ENCODE measurements at regions not wholly inside any gene's neighbourhood (a gene's known extent, or its start where the extent isn't known, plus 50 kb on each side); places are given as distances from the start of the nearest gene placed in this dataset.

DNA sequence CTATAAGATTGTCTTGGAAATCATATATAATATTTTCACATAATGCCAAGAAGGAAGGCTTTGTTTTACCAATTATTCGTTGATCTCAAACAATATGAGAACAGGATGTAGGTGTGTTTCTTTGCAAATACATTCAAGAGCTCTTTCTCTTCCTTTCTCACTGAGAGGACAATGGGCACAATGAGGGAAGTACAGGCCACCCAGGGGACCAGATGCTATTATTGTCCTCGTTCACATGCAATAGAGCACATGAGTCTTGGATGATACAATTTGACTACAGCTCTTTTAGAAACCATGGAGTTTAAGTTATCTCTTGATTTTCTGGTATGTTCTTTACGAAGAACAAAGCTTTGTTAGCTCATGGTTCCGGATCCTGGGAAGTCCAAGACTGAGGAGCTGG lies 323.7 kb upstream of the KLF6 start:
- H3K36me3 Mint-ChIP-seq = no peaks in the 10 kb centered on the region
- H3K27ac Mint-ChIP-seq = no peak overlapping the region
- peaks cover 5% of the 10 kb centered on the region for H3K27me3 Mint-ChIP-seq
- no peak overlapping the region for H3K4me3 Mint-ChIP-seq
- DNase-seq = no peak
- H3K4me1 Mint-ChIP-seq = no peaks in the 10 kb centered on the region
- H3K9me3 Mint-ChIP-seq = no peaks in the 10 kb centered on the region

DNA sequence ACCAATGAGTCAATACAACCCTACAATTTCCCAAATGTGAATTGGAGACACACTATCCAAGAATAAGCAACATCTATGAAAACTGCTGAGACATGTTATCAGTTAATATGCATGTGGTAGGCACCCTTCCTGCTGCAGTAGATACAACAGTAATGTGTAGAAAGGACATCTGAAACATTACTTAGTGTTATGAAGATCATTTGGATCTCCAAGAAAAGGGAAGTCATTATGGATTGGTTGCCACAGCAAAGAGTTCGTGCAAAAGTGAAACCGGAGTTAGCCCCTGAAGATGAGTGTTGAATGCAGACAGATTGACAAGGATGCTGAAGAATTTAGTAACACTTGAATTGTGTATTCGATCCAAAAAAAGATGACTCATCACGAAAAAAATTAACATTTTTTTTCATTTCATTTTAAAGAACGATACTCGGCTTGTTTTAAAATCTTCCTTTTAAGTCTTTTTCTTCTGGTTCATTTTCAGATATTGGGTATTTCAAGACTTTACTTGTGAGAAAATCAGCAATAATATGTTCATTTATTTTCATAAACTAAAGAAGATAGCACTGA lies 322.4 kb upstream of the KLF6 start:
- H3K27me3 Mint-ChIP-seq = peaks cover 5% of the 10 kb centered on the region
- H3K4me1 Mint-ChIP-seq = peaks cover 3% of the 10 kb centered on the region
- DNase-seq = no peak
- H3K4me3 Mint-ChIP-seq = no peak overlapping the region
- no peaks in the 10 kb centered on the region for H3K36me3 Mint-ChIP-seq
- H3K27ac Mint-ChIP-seq = no peak overlapping the region
- H3K9me3 Mint-ChIP-seq = no peaks in the 10 kb centered on the region

DNA sequence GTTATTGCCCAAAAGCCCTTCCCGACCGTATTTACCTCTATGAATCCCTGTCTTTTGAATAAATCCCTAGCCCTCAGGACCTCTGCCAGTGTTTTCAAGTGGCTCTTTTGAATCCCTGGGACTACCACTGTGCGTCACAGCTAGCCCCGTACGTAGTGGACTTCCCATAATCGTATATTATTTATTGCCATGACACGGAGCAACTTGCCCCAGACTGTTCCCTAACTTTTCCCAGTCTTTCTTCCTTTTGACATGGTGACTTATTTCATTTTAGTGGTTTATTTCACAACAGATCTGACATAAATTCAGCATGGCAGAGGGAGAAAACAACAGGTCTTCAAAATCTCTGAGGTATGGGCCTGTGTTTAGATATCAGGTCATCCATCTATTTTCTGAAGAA lies 318.6 kb upstream of the KLF6 start:
- no peaks in the 10 kb centered on the region for H3K27me3 Mint-ChIP-seq
- H3K4me1 Mint-ChIP-seq = peaks cover 10% of the 10 kb centered on the region
- H3K36me3 Mint-ChIP-seq = no peaks in the 10 kb centered on the region
- no peaks in the 10 kb centered on the region for H3K9me3 Mint-ChIP-seq
- no peak overlapping the region for H3K27ac Mint-ChIP-seq
- H3K4me3 Mint-ChIP-seq = no peak overlapping the region
- no peak for DNase-seq

DNA sequence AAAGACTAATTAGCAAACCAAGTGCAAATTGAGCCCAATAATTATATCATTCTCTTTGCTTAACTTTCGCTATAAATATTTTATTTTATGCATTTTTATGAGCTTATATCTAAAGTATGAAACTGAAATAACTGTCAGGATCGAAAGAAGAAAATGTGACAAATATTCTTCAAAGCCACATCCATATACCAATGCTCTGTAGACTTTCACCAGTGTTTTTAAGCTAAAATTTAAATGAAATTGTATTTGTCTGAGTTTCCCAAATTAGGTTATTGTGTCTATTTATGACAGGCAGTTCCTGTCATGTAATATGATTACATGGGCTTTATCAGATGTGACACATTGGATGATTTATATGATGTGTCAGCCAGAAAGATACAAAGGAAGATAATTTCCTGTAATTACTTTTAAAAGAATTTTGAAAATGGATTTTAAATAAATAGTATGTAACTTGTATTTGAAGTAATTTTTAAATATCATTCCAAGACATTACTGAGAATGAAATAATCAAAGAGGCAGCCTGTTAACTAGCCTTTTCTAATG lies 317.9 kb upstream of the KLF6 start:
- peaks cover 10% of the 10 kb centered on the region for H3K4me1 Mint-ChIP-seq
- no peak for DNase-seq
- no peak overlapping the region for H3K27ac Mint-ChIP-seq
- H3K9me3 Mint-ChIP-seq = no peaks in the 10 kb centered on the region
- H3K36me3 Mint-ChIP-seq = no peaks in the 10 kb centered on the region
- no peaks in the 10 kb centered on the region for H3K27me3 Mint-ChIP-seq
- no peak overlapping the region for H3K4me3 Mint-ChIP-seq

DNA sequence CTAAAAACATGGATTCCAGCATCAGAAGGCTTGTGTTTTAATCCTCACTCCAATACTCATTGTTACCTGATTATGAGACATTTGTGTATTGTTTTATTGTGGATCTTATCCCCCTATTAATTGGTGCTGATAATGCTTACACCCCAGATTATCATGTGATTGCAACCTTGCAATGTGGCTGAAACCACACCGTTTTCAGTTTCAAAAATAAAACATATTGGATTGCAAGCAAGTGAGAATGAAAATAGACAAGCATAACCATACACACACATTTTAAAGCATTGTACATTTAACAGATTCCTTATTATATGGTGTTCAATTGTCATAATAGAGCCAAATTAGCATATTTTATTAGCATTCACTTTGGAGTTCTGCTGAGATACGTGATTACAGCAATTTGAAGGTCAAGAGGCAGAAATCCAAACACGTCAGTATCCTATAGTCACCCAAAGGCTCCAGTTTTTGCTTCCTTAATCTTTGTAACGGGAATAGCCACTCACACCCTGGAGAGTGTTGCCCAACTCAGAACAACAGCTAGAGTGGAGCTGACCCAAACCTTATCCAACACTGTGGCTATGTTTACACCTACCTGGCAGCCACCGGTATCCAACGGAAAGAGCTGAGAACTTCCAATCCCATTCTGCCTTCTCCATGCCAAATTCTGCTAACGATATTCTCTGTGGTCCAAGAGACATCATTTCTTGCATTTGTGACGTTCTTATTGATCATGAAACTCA lies 317.1 kb upstream of the KLF6 start:
- Mint-ChIP-seq H3K9me3 (no peaks in the 10 kb centered on the region), H3K36me3 (no peaks in the 10 kb centered on the region), H3K4me3 (no peak overlapping the region), H3K27me3 (no peaks in the 10 kb centered on the region), H3K4me1 (peaks cover 10% of the 10 kb centered on the region), H3K27ac (no peak overlapping the region)
- DNase-seq = no peak

DNA sequence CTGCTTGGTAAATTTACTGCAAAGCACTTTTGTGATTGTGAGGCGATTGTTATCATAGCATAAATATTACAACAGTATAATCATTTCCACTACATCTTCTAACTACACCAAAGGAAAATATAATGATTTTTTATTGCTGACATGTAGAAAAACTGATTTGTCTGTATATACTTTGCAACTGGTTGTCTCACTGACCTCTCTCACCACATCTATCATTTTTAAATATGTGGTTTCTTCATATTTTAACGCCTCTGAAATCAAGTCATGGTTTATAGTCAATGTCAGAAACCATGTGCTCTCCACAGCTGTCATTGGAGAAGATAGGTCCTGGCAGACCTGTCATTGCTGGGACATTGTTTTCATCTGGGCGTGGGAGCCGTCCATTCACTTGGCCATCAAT lies 315.4 kb upstream of the KLF6 start:
- Mint-ChIP-seq H3K4me1 (peaks cover 10% of the 10 kb centered on the region), H3K27ac (no peak overlapping the region), H3K36me3 (no peaks in the 10 kb centered on the region)

DNA sequence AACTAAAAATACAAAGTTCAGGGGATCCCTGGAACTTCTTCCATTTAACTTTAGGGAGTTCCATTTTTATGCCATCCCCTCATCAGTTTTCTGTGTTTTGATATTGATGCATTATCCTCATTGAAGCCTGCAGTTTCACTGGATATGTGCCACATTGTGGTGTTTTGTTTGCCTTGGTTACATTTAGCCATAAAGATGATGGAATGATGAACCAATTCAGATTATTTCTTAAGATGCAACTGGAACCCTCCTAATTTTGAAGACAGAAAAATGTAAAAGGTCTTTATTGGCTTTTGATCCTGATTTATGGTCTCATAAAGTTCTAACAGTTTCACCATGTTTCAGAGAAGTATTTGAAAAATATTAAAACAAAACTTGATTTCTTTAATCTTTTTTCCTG lies 314.2 kb upstream of the KLF6 start:
- Mint-ChIP-seq H3K36me3 (no peaks in the 10 kb centered on the region), H3K27me3 (no peaks in the 10 kb centered on the region), H3K9me3 (no peaks in the 10 kb centered on the region), H3K27ac (no peak overlapping the region), H3K4me1 (peaks cover 10% of the 10 kb centered on the region), H3K4me3 (no peak overlapping the region)
- no peak for DNase-seq

More for the DNA sequence above, 315.4 kb upstream of the KLF6 start:
- DNase-seq = no peak
- Mint-ChIP-seq H3K27me3 (no peaks in the 10 kb centered on the region), H3K9me3 (no peaks in the 10 kb centered on the region), H3K4me3 (no peak overlapping the region)

DNA sequence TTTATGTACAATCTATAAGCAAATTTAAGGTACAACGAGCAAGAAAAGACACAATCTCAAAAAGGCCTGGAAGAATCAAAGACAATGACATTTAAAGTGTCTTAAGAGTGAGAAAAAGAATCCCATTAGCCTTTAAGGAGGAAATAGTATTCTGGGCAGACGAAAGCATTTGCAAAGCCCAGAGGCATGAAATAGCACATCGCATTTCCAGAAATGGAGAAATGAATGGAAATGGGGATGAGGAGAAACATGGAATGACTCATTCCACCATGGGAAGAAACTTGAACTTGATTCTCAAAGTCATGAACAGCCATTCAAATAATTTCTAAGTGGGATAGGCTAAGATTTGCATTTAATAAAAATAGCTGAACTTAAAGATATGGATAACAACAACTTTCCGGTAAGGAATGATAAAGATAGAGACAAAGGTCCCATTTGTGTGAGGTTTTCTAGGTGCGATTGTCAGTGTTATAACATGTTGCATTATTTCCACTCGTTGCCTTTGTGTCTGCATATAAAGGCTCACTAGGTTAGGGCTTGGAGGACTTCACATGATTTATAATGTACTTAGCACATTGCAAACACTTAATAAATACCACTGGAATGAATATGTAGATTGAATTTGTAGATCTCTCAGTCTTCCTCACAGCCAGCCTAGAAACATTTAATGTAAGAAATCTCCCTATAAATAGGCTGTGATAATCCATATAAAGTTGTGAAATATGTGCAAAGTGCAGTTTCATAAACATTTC lies 310.3 kb upstream of the KLF6 start:
- H3K9me3 Mint-ChIP-seq = no peaks in the 10 kb centered on the region
- peaks cover 2% of the 10 kb centered on the region for H3K4me1 Mint-ChIP-seq
- no peaks in the 10 kb centered on the region for H3K36me3 Mint-ChIP-seq
- DNase-seq = no peak
- H3K27me3 Mint-ChIP-seq = no peaks in the 10 kb centered on the region
- no peak overlapping the region for H3K27ac Mint-ChIP-seq
- H3K4me3 Mint-ChIP-seq = no peak overlapping the region

DNA sequence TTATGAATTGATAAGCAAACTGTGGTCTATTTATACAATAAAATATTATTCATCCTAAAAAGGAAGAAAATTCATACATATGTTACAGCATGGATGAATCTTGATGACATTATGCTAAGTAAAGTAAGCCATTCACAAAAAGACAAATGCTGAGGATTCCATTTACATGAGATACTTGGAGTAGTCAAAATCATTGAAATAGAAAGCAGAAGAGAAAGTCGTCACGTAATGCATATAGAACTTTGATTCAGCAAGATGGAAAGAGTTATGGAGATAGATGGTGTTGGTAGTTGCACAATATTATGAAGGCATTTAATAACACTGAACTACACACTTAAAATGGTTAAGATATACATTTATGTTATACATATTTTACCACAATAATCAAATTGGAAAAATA lies 309.7 kb upstream of the KLF6 start:
- Mint-ChIP-seq H3K27ac (no peak overlapping the region), H3K4me1 (no peaks in the 10 kb centered on the region), H3K36me3 (no peaks in the 10 kb centered on the region), H3K9me3 (no peaks in the 10 kb centered on the region), H3K4me3 (no peak overlapping the region), H3K27me3 (no peaks in the 10 kb centered on the region)
- no peak for DNase-seq

DNA sequence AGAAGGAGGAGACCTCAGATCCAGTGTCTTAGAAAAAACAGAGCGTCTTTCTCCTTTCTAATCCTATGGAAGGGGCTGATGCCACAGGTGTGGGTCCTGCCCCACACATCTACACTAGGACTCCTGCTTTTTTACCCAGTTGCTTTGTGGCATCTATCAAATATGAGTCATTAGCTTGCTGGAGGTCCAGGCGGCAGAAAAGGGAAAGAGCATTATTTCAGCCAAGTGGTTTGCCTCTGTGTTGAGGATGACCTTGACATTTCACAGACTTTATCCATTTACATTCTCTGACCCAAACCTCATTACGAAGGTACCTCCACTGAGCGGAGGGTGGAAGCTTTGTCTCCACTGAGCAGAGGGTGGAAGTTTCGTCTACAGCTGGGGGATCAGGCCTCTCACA lies 308.4 kb upstream of the KLF6 start:
- Mint-ChIP-seq H3K27me3 (no peaks in the 10 kb centered on the region), H3K36me3 (no peaks in the 10 kb centered on the region), H3K4me3 (no peak overlapping the region), H3K27ac (no peak overlapping the region), H3K9me3 (no peaks in the 10 kb centered on the region), H3K4me1 (no peaks in the 10 kb centered on the region)
- DNase-seq = no peak

DNA sequence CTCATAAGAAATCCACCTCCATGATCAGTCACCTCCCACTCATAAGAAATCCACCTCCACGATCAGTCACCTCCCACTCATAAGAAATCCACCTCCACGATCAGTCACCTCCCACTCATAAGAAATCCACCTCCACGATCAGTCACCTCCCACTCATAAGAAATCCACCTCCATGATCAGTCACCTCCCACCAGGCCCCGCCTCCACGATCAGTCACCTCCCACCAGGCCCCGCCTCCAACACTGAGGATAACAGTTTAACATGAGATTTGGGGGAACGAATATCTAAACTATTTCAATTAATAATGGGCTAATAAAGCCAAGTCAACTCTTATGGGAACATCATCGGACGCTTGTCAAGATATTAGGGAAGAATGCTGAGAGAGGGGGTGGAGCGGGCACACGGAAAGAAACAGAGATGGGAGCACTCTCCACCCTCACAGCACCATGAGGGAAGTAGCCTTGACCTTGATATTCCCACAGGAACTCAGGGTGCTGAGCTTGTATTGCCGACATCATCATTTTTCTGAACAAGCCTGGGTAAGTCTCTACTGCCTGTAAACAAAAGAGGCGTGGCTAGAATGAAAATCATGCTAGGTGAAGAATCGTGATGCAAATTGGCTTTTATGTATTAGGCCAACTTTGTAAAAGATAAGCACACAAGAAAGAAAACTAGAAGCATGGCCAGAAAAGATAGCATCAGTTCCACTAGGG lies 303.5 kb upstream of the KLF6 start:
- Mint-ChIP-seq H3K9me3 (no peaks in the 10 kb centered on the region), H3K4me1 (no peaks in the 10 kb centered on the region), H3K27ac (no peak overlapping the region), H3K27me3 (no peaks in the 10 kb centered on the region), H3K4me3 (no peak overlapping the region), H3K36me3 (no peaks in the 10 kb centered on the region)
- no peak for DNase-seq

DNA sequence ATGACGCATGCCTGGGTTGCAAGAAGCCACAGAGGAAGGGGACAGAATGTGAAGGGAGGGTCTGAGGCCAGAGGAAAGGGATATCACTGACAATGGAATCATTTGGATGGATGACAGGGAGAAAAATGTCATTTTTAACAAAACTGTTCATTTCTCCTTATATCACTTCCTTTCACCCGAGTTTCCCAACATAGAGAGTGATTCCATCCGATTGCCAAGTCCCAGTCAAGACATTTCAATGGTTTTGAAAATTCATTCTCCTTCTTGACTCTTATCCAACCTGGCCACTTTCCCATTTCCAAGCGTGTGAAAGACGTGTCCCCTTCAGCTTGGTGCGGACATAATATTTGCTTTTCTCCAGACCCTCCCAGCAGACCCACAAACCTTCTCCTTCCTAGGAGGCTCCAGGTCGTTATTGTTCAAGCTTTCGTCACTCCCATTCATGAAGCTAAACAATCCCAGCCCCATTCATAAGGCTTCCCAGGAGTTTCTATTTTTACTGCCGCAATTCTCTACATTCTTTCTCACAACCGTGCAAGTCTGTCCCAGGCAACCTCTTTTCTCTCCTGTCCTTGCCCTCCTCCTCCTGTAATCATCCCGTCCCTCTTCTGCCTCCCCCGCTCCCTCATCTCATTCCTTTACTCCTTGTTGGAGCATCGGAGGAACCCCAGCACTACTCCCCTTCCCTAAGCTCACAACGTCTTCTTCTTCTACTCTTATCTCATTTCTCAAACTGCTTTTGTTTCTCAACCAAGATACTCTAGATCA lies 301.3 kb upstream of the KLF6 start:
- H3K27ac Mint-ChIP-seq = no peak overlapping the region
- H3K4me3 Mint-ChIP-seq = no peak overlapping the region
- no peaks in the 10 kb centered on the region for H3K36me3 Mint-ChIP-seq

DNA sequence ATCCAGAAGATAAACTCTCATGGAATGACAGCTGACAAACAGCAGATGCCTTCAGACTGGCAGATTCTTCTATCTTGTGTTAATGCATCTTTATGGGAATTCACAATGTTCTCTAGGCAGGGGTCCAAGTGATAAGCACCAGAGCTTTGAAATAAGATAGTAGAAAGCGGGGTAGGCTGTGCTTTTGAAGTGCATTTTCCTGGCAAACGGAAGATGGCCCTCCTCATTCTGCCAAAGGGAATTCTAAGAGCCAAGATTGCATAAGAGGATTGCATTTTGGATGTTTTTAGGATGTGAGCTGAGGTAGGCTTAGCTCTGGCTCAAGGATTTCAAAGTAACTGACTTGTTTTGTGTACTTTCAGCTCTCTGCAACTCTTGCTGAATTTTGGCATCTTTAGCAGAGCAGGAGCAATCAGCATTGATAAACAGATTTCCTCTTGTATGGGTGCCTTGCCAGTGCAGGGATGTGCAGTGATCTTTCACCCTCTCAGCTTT lies 298.5 kb upstream of the KLF6 start:
- Mint-ChIP-seq H3K4me3 (no peak overlapping the region), H3K27ac (no peak overlapping the region), H3K9me3 (peaks cover 2% of the 10 kb centered on the region), H3K4me1 (peaks cover 10% of the 10 kb centered on the region), H3K27me3 (no peaks in the 10 kb centered on the region), H3K36me3 (no peaks in the 10 kb centered on the region)
- DNase-seq = no peak

More for the DNA sequence above, 301.3 kb upstream of the KLF6 start:
- H3K4me1 Mint-ChIP-seq = no peaks in the 10 kb centered on the region
- H3K9me3 Mint-ChIP-seq = no peaks in the 10 kb centered on the region
- H3K27me3 Mint-ChIP-seq = no peaks in the 10 kb centered on the region
- no peak for DNase-seq

DNA sequence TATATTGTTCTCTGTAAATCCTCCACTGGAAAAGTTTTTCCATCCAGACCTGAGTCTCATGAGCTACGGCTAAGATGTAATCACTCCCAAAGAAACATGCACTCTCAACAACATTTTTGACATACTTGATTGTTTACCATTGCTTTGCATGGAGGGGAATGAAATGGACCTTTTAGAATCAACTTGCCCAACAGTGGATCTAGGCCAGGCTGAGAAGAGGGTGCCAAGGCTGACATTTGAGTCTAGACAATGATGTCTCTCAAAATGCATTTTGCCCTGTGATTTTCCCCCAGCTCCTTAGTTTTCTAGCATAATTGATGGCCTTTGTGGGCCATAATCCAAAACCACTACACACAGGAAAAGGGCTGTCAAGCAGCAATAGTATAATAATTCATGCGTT lies 297.9 kb upstream of the KLF6 start:
- Mint-ChIP-seq H3K4me3 (no peak overlapping the region), H3K4me1 (peaks cover 10% of the 10 kb centered on the region), H3K9me3 (peaks cover 2% of the 10 kb centered on the region), H3K27ac (no peak overlapping the region), H3K36me3 (no peaks in the 10 kb centered on the region), H3K27me3 (no peaks in the 10 kb centered on the region)
- no peak for DNase-seq

All from activated naive CD8-positive, alpha-beta T cell treated with anti-CD3 and anti-CD28 coated beads for 36 hours (primary cell).